D721Med (cell line): ENCODE measurements at regions not wholly inside any gene's neighbourhood (a gene's known extent, or its start where the extent isn't known, plus 50 kb on each side); places are given as distances from the start of the nearest gene placed in this dataset.

Experiments
- DNase-seq: peaks from one replicate; pipeline ENCODE4 v3.0.0; 2011; ENCODE audit warnings: low spot score; ENCODE audit not compliant: insufficient read length
- FAIRE-seq: peaks from 2 replicates; lab custom pipeline; 2011; peaks lifted over from hg19 to GRCh38; lab: Jason Lieb, UNC
- CTCF ChIP-seq: IDR thresholded peaks from 2 replicates; pipeline ENCODE4 v1.5.1; 2012; ENCODE audit warnings: mild to moderate bottlenecking, control low read depth; ENCODE audit not compliant: insufficient read depth; ENCODE audit errors: missing control alignments

DNA sequence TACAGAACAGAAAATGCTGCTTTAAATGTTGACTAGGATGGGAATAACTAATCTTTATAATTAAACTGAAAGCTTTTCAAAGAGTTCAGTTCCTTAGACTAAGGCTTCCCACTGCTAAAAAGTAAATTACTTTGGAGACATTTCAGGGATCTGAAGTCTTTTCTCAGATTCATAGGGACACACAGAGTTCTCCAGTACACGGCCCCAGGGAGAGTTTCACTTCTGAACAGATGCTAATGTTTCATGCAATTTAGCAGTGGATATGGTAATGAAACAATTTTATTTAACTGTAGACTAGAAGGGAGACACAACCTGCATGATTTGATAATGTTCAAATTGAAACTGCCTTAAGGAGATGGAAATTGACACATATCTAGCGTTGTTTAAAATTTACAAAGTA is 1282.6 kb downstream of the NCAM2 start:
- DNase-seq (no peak), FAIRE-seq (no peak)
- TF ChIP-seq CTCF = no peak

DNA sequence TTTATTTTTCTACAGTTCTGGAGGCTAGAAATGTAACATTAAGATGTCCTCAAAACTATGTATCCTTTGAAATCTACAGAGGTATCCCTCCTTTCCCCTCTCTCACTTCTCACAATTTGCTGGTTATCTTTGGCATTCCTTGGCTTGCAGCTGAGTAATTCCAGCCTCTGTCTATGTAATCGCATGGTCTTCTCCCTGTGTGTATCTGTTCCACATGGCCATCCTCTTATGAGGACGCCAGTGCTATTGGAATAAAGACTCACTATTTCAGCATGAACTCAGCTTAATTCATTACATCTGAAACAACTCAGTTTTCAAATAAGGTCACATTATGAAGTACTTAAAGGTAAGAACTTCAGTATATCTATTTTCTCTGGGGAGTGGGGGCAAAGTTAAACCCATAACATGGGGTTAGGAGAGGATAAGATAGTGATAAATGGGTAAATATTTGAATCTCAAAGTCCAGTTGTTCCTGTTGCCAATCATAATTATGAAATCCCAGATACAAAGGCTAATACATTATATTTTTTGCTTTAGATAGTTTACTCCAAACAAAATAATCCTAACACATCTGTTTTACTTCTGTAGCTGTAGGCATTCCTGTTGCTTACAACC is 1290.8 kb downstream of the NCAM2 start:
- FAIRE-seq (no peak), DNase-seq (no peak)
- TF ChIP-seq CTCF = no peak

DNA sequence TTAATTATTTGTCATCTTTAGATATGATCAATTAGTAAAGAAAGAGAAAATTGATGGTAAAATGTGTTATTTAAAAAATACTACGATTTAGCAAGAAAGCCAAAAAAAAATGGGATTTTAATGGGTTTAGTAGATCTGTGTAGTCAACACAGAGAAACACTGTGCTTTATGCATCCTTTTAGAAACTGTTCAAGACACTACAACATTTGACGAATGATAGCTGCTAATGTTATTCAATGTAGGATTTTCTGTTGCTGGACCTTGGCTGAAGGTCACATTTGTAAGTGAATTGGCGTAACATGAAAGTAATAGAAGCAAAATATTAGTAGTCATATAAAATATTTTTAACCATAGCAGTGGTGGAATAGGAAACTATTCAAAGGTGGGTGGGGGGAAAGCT is 1293.9 kb downstream of the NCAM2 start:
- DNase-seq = no peak
- FAIRE-seq = no peak
- TF ChIP-seq CTCF = no peak

DNA sequence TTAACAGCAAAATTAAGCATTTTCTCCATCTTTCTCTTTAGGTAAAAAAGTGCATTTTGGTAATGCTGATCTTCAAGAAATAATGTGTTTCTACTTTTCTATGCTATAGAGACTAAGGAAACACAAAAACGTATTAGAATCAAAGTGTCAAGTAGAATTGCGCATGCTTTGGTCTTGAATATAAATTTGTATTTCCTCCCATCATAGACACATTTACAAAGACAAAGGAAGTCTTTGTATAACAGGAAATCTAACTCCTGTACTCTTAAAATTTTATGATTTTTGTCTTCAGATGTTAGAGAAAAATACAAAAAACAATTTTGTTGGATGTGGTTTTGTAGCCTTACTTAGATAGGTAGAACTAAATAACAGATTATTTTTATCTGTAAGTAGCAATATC is 1299.4 kb downstream of the NCAM2 start:
- DNase-seq (no peak), FAIRE-seq (no peak)
- TF ChIP-seq CTCF = no peak

GRCh38 chr21:22311741-22312462 is 1313.7 kb downstream of the NCAM2 start:
- TF ChIP-seq CTCF = no peak
- DNase-seq (no peak), FAIRE-seq (no peak)

DNA sequence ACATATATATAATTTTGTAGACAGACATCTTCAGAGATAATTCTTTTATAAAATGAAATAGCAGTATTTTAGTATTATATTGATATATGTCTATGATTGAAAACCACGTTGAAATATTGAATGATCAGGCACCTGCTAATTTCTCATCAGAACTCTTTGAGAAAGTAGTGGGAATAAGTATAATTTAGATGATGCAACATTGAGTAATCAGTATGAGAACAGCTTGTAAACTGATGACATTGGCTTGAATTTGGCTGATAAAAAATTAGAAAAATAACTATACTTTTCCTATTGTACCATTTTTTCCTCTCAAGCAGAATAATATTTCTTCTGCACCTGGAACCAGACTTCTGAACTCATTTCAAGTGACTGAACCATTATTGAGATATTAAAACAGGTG is 1316.8 kb downstream of the NCAM2 start:
- TF ChIP-seq CTCF = no peak
- no peak for FAIRE-seq
- no peak for DNase-seq

DNA sequence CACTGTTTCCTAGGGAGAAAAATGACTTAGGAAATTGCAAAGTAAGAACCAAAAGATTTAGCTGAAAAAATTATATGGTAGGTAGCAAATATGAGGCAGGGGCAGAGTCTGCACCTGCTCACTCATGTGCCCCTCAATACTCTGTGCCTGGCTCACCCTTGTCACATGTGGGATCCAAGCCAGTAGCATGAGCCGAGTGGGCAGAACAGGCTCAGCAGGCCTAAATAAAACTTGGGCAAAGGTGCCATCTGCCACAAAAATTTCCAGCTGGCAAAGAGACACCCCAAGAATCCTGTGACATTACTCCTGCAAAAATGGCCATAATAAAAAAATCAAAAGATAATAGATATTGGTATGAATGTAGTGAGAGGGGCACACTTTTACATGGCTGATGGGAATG is 1321.2 kb downstream of the NCAM2 start:
- no peak for TF ChIP-seq CTCF
- no peak for DNase-seq
- no peak for FAIRE-seq
